Stimulated activated naive B cell treated with anti-CD40 and anti-IgM and Interleukin-4, amounts not matched to agents 10 μg/mL and 1 μg/mL and 100 μg/mL, for 72 hours (primary cell): ENCODE measurements at regions not wholly inside any gene's neighbourhood (a gene's known extent, or its start where the extent isn't known, plus 50 kb on each side); places are given as distances from the start of the nearest gene placed in this dataset.

Experiments
- ATAC-seq, 2 donors: fragments of 150-1000 bp; cut with Tn5 transposase; replicated peaks; 2 replicates each; pipeline ENCODE4 v1.10.0; 2021; ENCODE audit warnings: moderate library complexity in 1 of 2
- DNase-seq: peaks from one replicate; pipeline ENCODE4 v3.0.0; 2021
- H3K27ac Mint-ChIP-seq: one replicate; pipeline ENCODE4 v1.8.0; 2022; ENCODE audit warnings: mild to moderate bottlenecking, mixed read lengths
- H3K27me3 Mint-ChIP-seq, 2 donors: one replicate each; pipeline ENCODE4 v1.8.0; 2022; ENCODE audit warnings: mixed read lengths in 2 of 2
- H3K36me3 Mint-ChIP-seq, 2 donors: one replicate each; pipeline ENCODE4 v1.8.0; 2022; ENCODE audit warnings: mixed read lengths in 2 of 2, mild to moderate bottlenecking in 1 of 2
- H3K4me1 Mint-ChIP-seq, 2 donors: one replicate each; pipeline ENCODE4 v1.8.0; 2022; ENCODE audit warnings: mixed read lengths in 2 of 2, mild to moderate bottlenecking in 1 of 2
- H3K4me3 Mint-ChIP-seq, 2 donors: one replicate each; pipeline ENCODE4 v1.8.0; 2022; ENCODE audit warnings: mild to moderate bottlenecking in 2 of 2, mixed read lengths in 2 of 2, moderate library complexity in 1 of 2
- H3K9me3 Mint-ChIP-seq, 2 donors: one replicate each; pipeline ENCODE4 v1.8.0; 2022; ENCODE audit warnings: mixed read lengths in 2 of 2, mild to moderate bottlenecking in 1 of 2

GRCh38 chr1:228875741-228876140, 140.5 kb downstream of the RHOU start:
- H3K27ac Mint-ChIP-seq: no peak overlapping the region
- peaks cover 0 to 3% of the 10 kb centered on the region in 2 donors for H3K27me3 Mint-ChIP-seq
- no peak overlapping the region for H3K4me3 Mint-ChIP-seq
- no peak for ATAC-seq
- peaks cover 2 to 5% of the 10 kb centered on the region in 2 donors for H3K9me3 Mint-ChIP-seq
- DNase-seq: no peak
- no peaks in the 10 kb centered on the region for H3K36me3 Mint-ChIP-seq
- no peaks in the 10 kb centered on the region for H3K4me1 Mint-ChIP-seq

- no peak for ATAC-seq
- no peaks in the 10 kb centered on the region for H3K36me3 Mint-ChIP-seq
- H3K4me3 Mint-ChIP-seq: no peak overlapping the region
- no peak for DNase-seq
- no peaks in the 10 kb centered on the region for H3K4me1 Mint-ChIP-seq
- no peak overlapping the region for H3K27ac Mint-ChIP-seq
- H3K27me3 Mint-ChIP-seq: peaks cover 0 to 3% of the 10 kb centered on the region in 2 donors
- H3K9me3 Mint-ChIP-seq: peaks cover 2 to 5% of the 10 kb centered on the region in 2 donors
Measured at GRCh38 chr1:228876187-228876586, 140.9 kb downstream of the RHOU start.

DNA sequence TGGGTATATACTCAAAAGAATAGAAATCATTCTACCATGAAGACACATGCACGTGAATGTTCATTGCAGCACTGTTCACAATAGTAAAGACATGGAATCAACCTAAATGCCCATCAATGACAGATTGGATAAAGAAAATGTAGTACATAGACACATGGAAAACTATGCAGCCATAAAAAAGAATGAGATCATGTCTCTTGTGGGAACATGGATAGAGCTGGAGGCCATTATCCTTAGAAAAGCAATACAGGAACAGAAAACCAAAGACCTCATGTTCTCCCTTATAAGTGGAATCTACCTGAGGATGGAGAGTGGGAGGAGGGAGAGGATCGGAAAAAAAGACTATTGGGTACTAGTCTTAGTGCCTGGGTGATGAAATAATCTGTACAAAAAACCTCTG, 143.9 kb downstream of the RHOU start:
- H3K36me3 Mint-ChIP-seq: peaks cover under 1 to 3% of the 10 kb centered on the region in 2 donors
- no peaks in the 10 kb centered on the region for H3K4me1 Mint-ChIP-seq
- H3K9me3 Mint-ChIP-seq: peaks cover 5 to 9% of the 10 kb centered on the region in 2 donors
- DNase-seq (no peak), ATAC-seq (no peak)
- H3K4me3 Mint-ChIP-seq: no peak overlapping the region
- H3K27ac Mint-ChIP-seq: no peak overlapping the region
- H3K27me3 Mint-ChIP-seq: peaks cover 0 to 6% of the 10 kb centered on the region in 2 donors

- Mint-ChIP-seq H3K4me3 (no peak overlapping the region), H3K9me3 (peaks cover 8 to 11% of the 10 kb centered on the region in 2 donors), H3K4me1 (no peaks in the 10 kb centered on the region), H3K27me3 (peaks cover 0 to 8% of the 10 kb centered on the region in 2 donors), H3K36me3 (peaks cover 5% of the 10 kb centered on the region in 2 donors), H3K27ac (no peak overlapping the region)
- ATAC-seq: no peak
- no peak for DNase-seq
Measured at GRCh38 chr1:228882041-228882770, 146.9 kb downstream of the RHOU start.

DNA sequence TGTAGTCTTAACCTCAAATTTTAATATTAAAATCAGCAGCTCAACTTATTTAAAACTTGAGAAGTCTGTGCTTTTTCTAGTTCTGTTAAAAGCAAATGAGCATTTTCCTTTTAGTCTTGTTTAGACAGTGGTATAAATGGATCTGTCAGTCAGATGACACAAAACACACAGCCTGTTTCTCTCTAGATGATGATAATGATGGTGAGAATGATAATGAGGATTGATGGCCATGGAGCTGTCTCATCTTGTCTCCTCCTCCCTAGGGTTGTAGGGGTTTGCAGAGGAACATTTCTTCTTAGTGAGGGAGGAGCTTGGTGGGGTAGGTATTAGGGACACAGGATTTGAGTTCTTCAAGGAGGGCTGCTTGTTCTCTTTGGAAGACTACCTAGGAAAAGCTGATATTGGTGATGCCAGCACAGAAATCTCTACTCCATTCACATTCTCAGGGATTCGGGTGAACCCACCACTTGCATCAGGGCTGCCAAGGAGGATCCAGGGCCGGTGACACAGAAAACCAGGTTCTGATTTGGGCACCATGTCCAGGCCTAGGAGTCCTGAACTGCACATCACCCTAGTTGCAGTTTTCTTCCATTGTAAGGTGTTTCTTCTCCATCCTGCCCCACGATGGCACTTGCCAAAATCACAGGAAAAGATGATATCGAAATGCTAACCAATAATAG, 147.6 kb downstream of the RHOU start:
- Mint-ChIP-seq H3K4me1 (no peaks in the 10 kb centered on the region), H3K27me3 (peaks cover 0 to 8% of the 10 kb centered on the region in 2 donors), H3K4me3 (no peak overlapping the region)

GRCh38 chr1:228883535-228883934, 148.3 kb downstream of the RHOU start:
- H3K4me3 Mint-ChIP-seq: no peak overlapping the region
- ATAC-seq (no peak), DNase-seq (no peak)

More for the DNA sequence above, 147.6 kb downstream of the RHOU start:
- peaks cover 5% of the 10 kb centered on the region in 2 donors for H3K36me3 Mint-ChIP-seq
- no peak overlapping the region for H3K27ac Mint-ChIP-seq
- DNase-seq (no peak), ATAC-seq (no peak)
- peaks cover 8 to 11% of the 10 kb centered on the region in 2 donors for H3K9me3 Mint-ChIP-seq

GRCh38 chr1:228884196-228884595, 148.9 kb downstream of the RHOU start:
- no peak for DNase-seq
- Mint-ChIP-seq H3K36me3 (peaks cover 5% of the 10 kb centered on the region in 2 donors), H3K27me3 (peaks cover 0 to 6% of the 10 kb centered on the region in 2 donors), H3K4me1 (no peaks in the 10 kb centered on the region), H3K27ac (no peak overlapping the region), H3K9me3 (peaks cover 7% of the 10 kb centered on the region in 2 donors), H3K4me3 (no peak overlapping the region)
- no peak for ATAC-seq

More at GRCh38 chr1:228883535-228883934, 148.3 kb downstream of the RHOU start:
- peaks cover 5% of the 10 kb centered on the region in 2 donors for H3K36me3 Mint-ChIP-seq
- H3K9me3 Mint-ChIP-seq: peaks cover 8 to 11% of the 10 kb centered on the region in 2 donors
- H3K27ac Mint-ChIP-seq: no peak overlapping the region
- peaks cover 0 to 8% of the 10 kb centered on the region in 2 donors for H3K27me3 Mint-ChIP-seq
- no peaks in the 10 kb centered on the region for H3K4me1 Mint-ChIP-seq

- H3K4me3 Mint-ChIP-seq: no peak overlapping the region
- H3K36me3 Mint-ChIP-seq: peaks cover 5% of the 10 kb centered on the region in 2 donors
- peaks cover 5 to 6% of the 10 kb centered on the region in 2 donors for H3K9me3 Mint-ChIP-seq
- no peak for ATAC-seq
- no peaks in the 10 kb centered on the region for H3K4me1 Mint-ChIP-seq
- peaks cover 0 to 5% of the 10 kb centered on the region in 2 donors for H3K27me3 Mint-ChIP-seq
- no peak overlapping the region for H3K27ac Mint-ChIP-seq
- no peak for DNase-seq
Measured at GRCh38 chr1:228884615-228885566, 149.6 kb downstream of the RHOU start.

DNA sequence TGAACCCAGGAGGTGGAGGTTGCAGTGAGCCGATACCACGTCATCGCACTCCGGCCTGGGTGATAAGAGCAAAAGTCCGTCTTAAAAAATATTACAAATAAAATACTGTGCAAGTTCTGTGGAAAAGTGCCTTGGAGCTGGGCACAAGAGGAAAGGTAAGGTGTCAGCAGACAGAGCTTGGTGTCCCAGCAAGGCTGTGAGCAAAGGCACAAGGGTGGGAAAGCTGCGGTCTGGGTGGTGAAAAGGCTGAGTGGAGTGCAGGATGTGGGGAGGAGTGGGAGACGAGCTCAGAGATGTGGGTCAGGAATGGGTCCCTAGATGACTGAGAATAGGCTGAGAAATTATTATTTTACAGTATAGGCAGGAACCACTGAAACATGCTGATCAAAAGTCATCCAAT, 150.6 kb downstream of the RHOU start:
- H3K27ac Mint-ChIP-seq: no peak overlapping the region
- H3K36me3 Mint-ChIP-seq: peaks cover 5% of the 10 kb centered on the region in 2 donors
- H3K4me3 Mint-ChIP-seq: no peak overlapping the region
- H3K27me3 Mint-ChIP-seq: peaks cover 0 to 9% of the 10 kb centered on the region in 2 donors
- DNase-seq: no peak
- H3K9me3 Mint-ChIP-seq: peaks cover 5 to 6% of the 10 kb centered on the region in 2 donors
- no peaks in the 10 kb centered on the region for H3K4me1 Mint-ChIP-seq
- no peak for ATAC-seq

- Mint-ChIP-seq H3K27ac (no peak overlapping the region), H3K4me1 (no peaks in the 10 kb centered on the region), H3K9me3 (peaks cover 5 to 6% of the 10 kb centered on the region in 2 donors), H3K27me3 (peaks cover 0 to 14% of the 10 kb centered on the region in 2 donors), H3K4me3 (no peak overlapping the region), H3K36me3 (peaks cover 5% of the 10 kb centered on the region in 2 donors)
- ATAC-seq (no peak), DNase-seq (no peak)
Measured at GRCh38 chr1:228887101-228887500, 151.8 kb downstream of the RHOU start.

- Mint-ChIP-seq H3K4me3 (no peak overlapping the region), H3K27me3 (peaks cover 0 to 14% of the 10 kb centered on the region in 2 donors), H3K36me3 (peaks cover 5% of the 10 kb centered on the region in 2 donors), H3K4me1 (no peaks in the 10 kb centered on the region), H3K27ac (no peak overlapping the region), H3K9me3 (peaks cover 5 to 6% of the 10 kb centered on the region in 2 donors)
- DNase-seq (no peak), ATAC-seq (no peak)
Measured at GRCh38 chr1:228887960-228888359, 152.7 kb downstream of the RHOU start.

DNA sequence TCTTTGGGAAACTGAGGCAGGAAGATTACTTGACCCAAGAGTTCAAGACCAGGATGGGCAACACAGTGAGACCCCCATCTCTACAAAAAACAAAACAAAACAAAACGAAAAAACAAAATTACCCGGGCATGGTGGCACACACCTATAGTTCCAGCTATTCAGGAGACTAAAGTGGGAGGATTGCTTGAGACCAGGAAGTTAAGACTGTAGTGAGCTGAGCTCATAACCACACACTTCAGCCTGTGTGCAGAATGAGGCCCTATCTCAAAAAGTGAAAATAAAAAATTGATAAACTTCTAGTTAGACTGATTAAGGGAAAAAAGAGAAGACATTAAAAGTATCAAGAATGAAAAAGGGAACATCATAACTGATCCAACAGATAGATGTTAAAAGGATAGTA, 154.0 kb downstream of the RHOU start:
- no peak for ATAC-seq
- Mint-ChIP-seq H3K27ac (no peak overlapping the region), H3K9me3 (peaks cover under 1 to 2% of the 10 kb centered on the region in 2 donors), H3K4me1 (no peaks in the 10 kb centered on the region), H3K36me3 (peaks cover under 1 to 3% of the 10 kb centered on the region in 2 donors), H3K27me3 (peaks cover 0 to 9% of the 10 kb centered on the region in 2 donors), H3K4me3 (no peak overlapping the region)
- no peak for DNase-seq

DNA sequence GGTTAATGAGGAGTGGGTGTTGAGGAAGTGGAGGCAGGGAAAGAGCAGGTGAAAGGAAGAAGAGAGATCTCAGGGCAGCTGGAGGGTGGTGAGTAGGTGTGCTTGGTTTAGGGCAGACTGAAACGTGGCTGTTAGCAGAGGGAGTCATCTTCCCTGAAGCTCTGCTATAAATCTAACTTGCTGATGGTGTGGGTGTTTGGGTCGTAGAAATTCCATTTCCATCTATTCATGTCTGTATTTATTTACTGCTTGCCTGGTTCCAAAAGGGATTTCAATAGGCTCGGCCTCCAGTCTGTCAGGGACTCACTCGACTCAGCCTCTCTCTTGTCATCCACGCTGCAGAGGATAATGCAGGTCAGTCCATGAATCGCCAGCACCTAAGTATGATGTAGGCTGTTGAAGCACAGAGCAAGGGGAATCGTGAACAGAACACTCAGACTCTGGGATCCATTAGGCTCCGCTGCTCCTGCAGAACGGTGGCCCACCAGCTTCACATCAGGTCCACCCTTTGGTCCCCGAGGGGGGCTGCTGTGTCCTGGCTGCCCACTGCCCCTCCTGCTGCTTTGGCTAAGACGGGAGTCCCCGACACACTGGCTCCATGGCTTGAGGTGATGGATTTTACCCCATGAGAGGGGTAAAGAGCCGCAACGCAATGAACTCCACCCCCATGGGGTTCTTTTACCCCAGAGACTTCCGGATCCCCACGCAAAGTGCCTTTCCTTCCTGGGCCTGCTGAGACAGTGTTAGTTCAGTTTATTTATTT, 156.2 kb downstream of the RHOU start:
- Mint-ChIP-seq H3K27me3 (peaks cover 0 to 9% of the 10 kb centered on the region in 2 donors), H3K36me3 (no peaks in the 10 kb centered on the region), H3K4me1 (no peaks in the 10 kb centered on the region), H3K4me3 (no peak overlapping the region), H3K9me3 (no peaks in the 10 kb centered on the region), H3K27ac (no peak overlapping the region)
- DNase-seq (no peak), ATAC-seq (no peak)
